KMS-11 (cell line): ENCODE measurements at regions not wholly inside any gene's neighbourhood (a gene's known extent, or its start where the extent isn't known, plus 50 kb on each side); places are given as distances from the start of the nearest gene placed in this dataset.

Source experiments
- H2AFZ ChIP-seq: fragments of 200-600 bp; sonication (generic); 2 replicates; pipeline ENCODE4 v1.6.1; 2016; ENCODE audit warnings: antibody characterized with exemption, mixed run types, low read depth
- H3K27ac ChIP-seq: fragments of 200-600 bp; sonication (generic); 2 replicates; pipeline ENCODE4 v1.6.1; 2016; ENCODE audit warnings: mild to moderate bottlenecking, mixed run types
- H3K27me3 ChIP-seq: fragments of 200-600 bp; sonication (generic); 2 replicates; pipeline ENCODE4 v1.6.1; 2017; ENCODE audit warnings: mild to moderate bottlenecking, low read depth, mixed run types, moderate library complexity; ENCODE audit not compliant: insufficient read depth
- H3K36me3 ChIP-seq: fragments of 200-600 bp; sonication (generic); 2 replicates; pipeline ENCODE4 v1.6.1; 2017; ENCODE audit warnings: mild to moderate bottlenecking, mixed run types; ENCODE audit not compliant: insufficient read depth
- H3K4me1 ChIP-seq: fragments of 200-600 bp; sonication (generic); 2 replicates; pipeline ENCODE4 v1.6.1; 2016; ENCODE audit warnings: mild to moderate bottlenecking, low read depth, mixed run types; ENCODE audit not compliant: poor library complexity, severe bottlenecking
- H3K4me2 ChIP-seq: fragments of 200-600 bp; sonication (generic); 2 replicates; pipeline ENCODE4 v1.7.0; 2016; ENCODE audit warnings: mild to moderate bottlenecking, mixed run types
- H3K4me3 ChIP-seq: fragments of 200-600 bp; sonication (generic); IDR thresholded peaks from 2 replicates; pipeline ENCODE4 v1.6.1; 2017; ENCODE audit warnings: low read depth, low read length, mixed read lengths; ENCODE audit not compliant: insufficient read depth
- H3K79me2 ChIP-seq: fragments of 200-600 bp; sonication (generic); 2 replicates; pipeline ENCODE4 v1.6.1; 2016; ENCODE audit warnings: low read depth, mixed run types; ENCODE audit not compliant: insufficient read depth
- H3K9ac ChIP-seq: fragments of 200-600 bp; sonication (generic); 2 replicates; pipeline ENCODE4 v1.6.1; 2016; ENCODE audit warnings: mild to moderate bottlenecking, mixed run types
- H4K20me1 ChIP-seq: fragments of 200-600 bp; sonication (generic); 2 replicates; pipeline ENCODE4 v1.6.1; 2016; ENCODE audit warnings: mild to moderate bottlenecking, mixed run types; ENCODE audit not compliant: insufficient read depth
- TF ChIP-seq, protein P1 (sequence below): fragments of 200-600 bp; sonication (generic); conservative IDR thresholded peaks from 2 replicates; pipeline ENCODE4 v1.6.1; 2017; ENCODE audit warnings: low read depth, mild to moderate bottlenecking, antibody characterized with exemption, low read length, moderate library complexity, mixed read lengths

- TF ChIP-seq, protein P1, sequence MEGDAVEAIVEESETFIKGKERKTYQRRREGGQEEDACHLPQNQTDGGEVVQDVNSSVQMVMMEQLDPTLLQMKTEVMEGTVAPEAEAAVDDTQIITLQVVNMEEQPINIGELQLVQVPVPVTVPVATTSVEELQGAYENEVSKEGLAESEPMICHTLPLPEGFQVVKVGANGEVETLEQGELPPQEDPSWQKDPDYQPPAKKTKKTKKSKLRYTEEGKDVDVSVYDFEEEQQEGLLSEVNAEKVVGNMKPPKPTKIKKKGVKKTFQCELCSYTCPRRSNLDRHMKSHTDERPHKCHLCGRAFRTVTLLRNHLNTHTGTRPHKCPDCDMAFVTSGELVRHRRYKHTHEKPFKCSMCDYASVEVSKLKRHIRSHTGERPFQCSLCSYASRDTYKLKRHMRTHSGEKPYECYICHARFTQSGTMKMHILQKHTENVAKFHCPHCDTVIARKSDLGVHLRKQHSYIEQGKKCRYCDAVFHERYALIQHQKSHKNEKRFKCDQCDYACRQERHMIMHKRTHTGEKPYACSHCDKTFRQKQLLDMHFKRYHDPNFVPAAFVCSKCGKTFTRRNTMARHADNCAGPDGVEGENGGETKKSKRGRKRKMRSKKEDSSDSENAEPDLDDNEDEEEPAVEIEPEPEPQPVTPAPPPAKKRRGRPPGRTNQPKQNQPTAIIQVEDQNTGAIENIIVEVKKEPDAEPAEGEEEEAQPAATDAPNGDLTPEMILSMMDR: no peak
- no peak overlapping the region for H2AFZ ChIP-seq
These were observed 645.7 kb downstream of the DNAJB9 start for GRCh38 chr7:109215341-109215740.

DNA sequence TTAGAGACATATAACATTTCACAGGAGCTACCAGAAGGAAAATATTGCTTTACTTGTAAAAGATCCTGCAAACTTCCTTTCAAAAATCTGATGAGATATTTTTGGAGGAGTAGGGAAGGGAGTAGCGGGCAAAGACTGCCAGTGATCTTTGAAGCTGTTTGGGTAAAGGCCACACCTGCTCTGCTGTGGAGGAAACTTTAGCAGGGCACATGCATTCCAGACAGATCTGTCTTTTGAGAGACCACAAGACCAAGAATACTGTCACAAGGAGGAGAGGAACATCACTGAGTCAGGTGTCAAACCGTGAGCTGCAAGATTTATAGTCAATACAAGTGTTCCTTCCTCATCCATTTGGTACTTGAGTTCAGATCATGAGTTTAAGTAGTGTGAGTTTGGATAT, 654.4 kb downstream of the DNAJB9 start:
- TF ChIP-seq, protein P1: no peak
- Histone ChIP-seq H3K27ac (no peak overlapping the region), H3K27me3 (no peaks in the 10 kb centered on the region), H3K9ac (no peak overlapping the region), H3K4me2 (no peak overlapping the region), H2AFZ (no peak overlapping the region), H3K79me2 (no peaks in the 10 kb centered on the region), H3K36me3 (no peaks in the 10 kb centered on the region), H3K4me3 (no peak overlapping the region), H3K4me1 (no peaks in the 10 kb centered on the region), H4K20me1 (no peaks in the 10 kb centered on the region)

More at GRCh38 chr7:109215341-109215740, 645.7 kb downstream of the DNAJB9 start:
- Histone ChIP-seq H3K27ac (no peak overlapping the region), H3K36me3 (no peaks in the 10 kb centered on the region), H3K9ac (no peak overlapping the region), H3K79me2 (no peaks in the 10 kb centered on the region), H3K27me3 (no peaks in the 10 kb centered on the region), H3K4me1 (no peaks in the 10 kb centered on the region), H3K4me2 (no peak overlapping the region), H4K20me1 (no peaks in the 10 kb centered on the region), H3K4me3 (no peak overlapping the region)

DNA sequence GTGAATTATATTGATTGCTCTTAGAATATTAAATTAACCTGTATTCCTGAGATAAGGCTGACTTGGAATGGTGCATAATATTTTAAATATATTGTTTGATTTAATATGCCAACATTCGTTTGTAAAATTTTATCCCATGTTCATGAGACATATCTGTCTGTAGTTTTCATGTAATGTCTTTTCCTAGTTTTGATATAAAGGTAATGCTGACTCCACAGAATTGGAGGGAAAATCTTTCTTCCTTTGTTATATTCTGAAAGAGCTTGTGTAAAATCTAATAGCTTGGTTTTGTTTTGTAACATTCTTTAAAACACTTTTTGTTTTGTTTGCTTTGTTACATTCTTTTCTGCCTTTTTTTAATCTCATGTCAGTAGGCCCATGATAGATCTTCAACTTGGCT, 657.0 kb downstream of the DNAJB9 start:
- Histone ChIP-seq H4K20me1 (no peaks in the 10 kb centered on the region), H3K4me1 (no peaks in the 10 kb centered on the region), H3K4me3 (no peak overlapping the region), H3K27me3 (no peaks in the 10 kb centered on the region), H3K36me3 (no peaks in the 10 kb centered on the region), H3K79me2 (no peaks in the 10 kb centered on the region), H3K27ac (no peak overlapping the region), H3K9ac (no peak overlapping the region), H3K4me2 (no peak overlapping the region), H2AFZ (no peak overlapping the region)
- TF ChIP-seq, protein P1: no peak

GRCh38 chr7:109235316-109235715, 665.6 kb downstream of the DNAJB9 start:
- TF ChIP-seq, protein P1: no peak
- H3K27ac ChIP-seq: no peak overlapping the region
- H3K36me3 ChIP-seq: no peaks in the 10 kb centered on the region
- H2AFZ ChIP-seq: no peak overlapping the region
- no peak overlapping the region for H3K4me3 ChIP-seq
- H3K9ac ChIP-seq: no peak overlapping the region
- H3K4me1 ChIP-seq: no peaks in the 10 kb centered on the region
- H3K4me2 ChIP-seq: no peak overlapping the region
- no peaks in the 10 kb centered on the region for H4K20me1 ChIP-seq
- H3K79me2 ChIP-seq: no peaks in the 10 kb centered on the region
- H3K27me3 ChIP-seq: no peaks in the 10 kb centered on the region
